ENCODE measurements at regions not wholly inside any gene's neighbourhood (a gene's known extent, or its start where the extent isn't known, plus 50 kb on each side); places are given as distances from the start of the nearest gene placed in this dataset.
"Not testable (repeated sequence)": the region's sequence is repeated elsewhere in the genome, so short reads cannot be mapped to it uniquely, and the experiment has no call there.

DNA sequence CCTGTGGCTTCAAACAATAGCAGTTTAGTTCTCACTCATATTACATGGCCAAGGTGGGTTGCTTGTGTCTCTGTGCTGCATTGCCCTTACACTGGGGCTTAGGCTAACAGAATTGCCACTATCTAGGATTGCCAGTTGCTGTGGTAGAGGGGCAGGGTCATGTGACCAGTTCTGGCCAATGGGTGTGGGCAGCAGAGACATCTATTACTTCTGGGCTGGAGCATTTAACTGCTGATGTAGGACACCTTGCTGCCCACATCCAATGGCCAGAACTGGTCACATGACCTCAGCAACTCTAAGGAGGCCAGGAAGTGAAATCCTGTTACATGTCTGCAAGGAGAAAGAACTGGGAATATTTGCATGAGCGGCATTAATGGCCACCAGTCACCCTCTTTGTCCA is 199.3 kb downstream of the C9orf152 start:
- H3K27me3 ChIP-seq = no peaks in the 10 kb centered on the region
- H3K9me3 ChIP-seq = no peaks in the 10 kb centered on the region
- no peaks in the 10 kb centered on the region for H3K36me3 ChIP-seq
- 90% methylated on average over 1 of the region's 1 CpG for WGBS
- H3K4me1 ChIP-seq = no peaks in the 10 kb centered on the region
- no peak for DNase-seq (ENCODE audit: low spot score in 2 of 2)
- no peak overlapping the region for H3K27ac ChIP-seq
- TF ChIP-seq POLR2AphosphoS5 (IDR thresholded peaks at IDR 0.05) = no peak
- no peak overlapping the region for H3K4me3 ChIP-seq

DNA sequence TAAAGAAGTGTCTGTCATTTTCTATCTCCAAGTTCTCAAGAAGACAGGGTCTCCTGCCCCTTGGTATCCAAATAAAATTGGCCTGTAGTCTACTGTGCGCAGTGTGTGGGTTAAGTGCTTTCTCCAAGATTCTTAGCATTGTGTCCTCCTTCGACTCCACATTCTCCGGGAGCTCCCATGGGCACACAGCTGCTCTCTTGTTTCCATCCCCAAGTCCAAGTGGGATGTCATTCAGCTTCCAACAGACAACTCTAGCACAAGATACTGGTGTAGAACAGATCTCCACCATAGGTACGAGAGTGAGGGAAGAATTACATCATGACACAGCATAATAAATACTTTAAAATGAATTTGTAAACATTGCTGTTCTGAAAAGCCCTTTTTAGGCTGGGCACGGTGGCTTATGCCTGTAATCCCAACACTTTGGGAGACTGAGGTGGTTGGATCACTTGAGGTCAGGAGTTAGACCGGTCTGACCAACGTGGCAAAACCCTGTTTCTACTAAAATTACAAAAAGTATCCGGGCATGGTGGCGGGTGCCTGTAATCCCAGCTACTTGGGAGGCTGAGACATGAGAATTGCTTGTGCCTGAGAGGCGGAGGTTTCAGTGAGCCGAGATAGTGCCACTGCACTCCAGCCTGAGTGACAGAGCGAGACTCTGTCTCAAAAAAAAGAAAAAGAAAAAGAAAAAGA is 196.2 kb downstream of the C9orf152 start:
- TF ChIP-seq EP300 (IDR thresholded peaks at IDR 0.05) = no peak
- TF ChIP-seq POLR2AphosphoS5 (IDR thresholded peaks at IDR 0.05) = no peak
- TF ChIP-seq, protein P1, sequence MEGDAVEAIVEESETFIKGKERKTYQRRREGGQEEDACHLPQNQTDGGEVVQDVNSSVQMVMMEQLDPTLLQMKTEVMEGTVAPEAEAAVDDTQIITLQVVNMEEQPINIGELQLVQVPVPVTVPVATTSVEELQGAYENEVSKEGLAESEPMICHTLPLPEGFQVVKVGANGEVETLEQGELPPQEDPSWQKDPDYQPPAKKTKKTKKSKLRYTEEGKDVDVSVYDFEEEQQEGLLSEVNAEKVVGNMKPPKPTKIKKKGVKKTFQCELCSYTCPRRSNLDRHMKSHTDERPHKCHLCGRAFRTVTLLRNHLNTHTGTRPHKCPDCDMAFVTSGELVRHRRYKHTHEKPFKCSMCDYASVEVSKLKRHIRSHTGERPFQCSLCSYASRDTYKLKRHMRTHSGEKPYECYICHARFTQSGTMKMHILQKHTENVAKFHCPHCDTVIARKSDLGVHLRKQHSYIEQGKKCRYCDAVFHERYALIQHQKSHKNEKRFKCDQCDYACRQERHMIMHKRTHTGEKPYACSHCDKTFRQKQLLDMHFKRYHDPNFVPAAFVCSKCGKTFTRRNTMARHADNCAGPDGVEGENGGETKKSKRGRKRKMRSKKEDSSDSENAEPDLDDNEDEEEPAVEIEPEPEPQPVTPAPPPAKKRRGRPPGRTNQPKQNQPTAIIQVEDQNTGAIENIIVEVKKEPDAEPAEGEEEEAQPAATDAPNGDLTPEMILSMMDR (IDR thresholded peaks at IDR 0.05) = no peak
- no peak for TF ChIP-seq POLR2A (IDR thresholded peaks at IDR 0.05)
- Histone ChIP-seq H3K4me3 (no peak overlapping the region), H3K36me3 (no peaks in the 10 kb centered on the region), H3K9me3 (no peaks in the 10 kb centered on the region), H3K27me3 (no peaks in the 10 kb centered on the region), H3K4me1 (no peaks in the 10 kb centered on the region), H3K27ac (no peak overlapping the region)
- no peak for DNase-seq (ENCODE audit: low spot score in 2 of 2)
- 93% methylated on average over 12 of the region's 12 CpGs for WGBS

DNA sequence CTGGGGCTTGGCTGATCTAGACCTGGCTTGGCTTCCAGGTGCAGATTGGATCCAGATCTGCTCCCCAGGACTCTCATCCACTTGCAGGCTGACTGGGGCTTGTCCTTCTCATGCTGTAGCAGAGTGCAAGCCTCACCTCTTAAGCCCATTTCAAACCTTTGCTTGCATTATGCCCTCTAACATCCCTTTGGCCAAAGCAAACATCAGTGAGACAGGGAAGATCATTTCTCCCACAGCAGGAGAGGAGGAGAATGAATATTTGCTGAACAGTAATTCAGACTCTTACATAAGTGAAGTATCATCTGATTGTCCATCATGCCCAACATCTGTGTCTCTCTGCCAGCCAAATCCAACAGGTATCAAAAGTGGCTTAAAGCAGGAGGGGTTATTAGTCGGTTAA is 194.9 kb downstream of the C9orf152 start:
- no peaks in the 10 kb centered on the region for H3K4me1 ChIP-seq
- 39% methylated on average over 1 of the region's 1 CpG for WGBS
- no peaks in the 10 kb centered on the region for H3K27me3 ChIP-seq
- no peaks in the 10 kb centered on the region for H3K9me3 ChIP-seq
- TF ChIP-seq, protein P1 (IDR thresholded peaks at IDR 0.05) = no peak
- no peak for TF ChIP-seq POLR2AphosphoS5 (IDR thresholded peaks at IDR 0.05)
- no peak for TF ChIP-seq EP300 (IDR thresholded peaks at IDR 0.05)
- no peak for TF ChIP-seq POLR2A (IDR thresholded peaks at IDR 0.05)
- H3K4me3 ChIP-seq = no peak overlapping the region
- DNase-seq (ENCODE audit: low spot score in 2 of 2) = no peak
- H3K36me3 ChIP-seq = no peaks in the 10 kb centered on the region
- H3K27ac ChIP-seq = no peak overlapping the region

DNA sequence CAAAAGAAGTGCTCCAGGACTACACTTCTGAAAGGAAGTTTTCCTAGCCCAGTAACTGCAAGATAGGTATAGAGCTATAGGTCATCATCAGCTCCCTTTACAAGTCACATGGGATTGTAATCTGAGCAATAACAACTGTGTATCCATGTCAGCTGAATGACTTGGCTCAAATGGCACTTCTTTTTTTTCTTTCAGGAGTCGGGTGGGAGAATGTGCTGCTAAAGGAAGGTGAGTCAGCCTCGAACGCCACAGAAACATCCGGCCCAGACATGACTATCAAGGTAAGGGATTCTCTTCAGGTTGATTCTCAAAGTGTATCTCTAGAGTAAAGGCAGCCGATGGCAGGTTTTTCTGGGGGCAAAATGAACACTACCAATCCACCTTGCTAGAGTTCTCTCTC is 192.2 kb downstream of the C9orf152 start:
- 84% methylated on average over 5 of the region's 5 CpGs for WGBS
- Histone ChIP-seq H3K27me3 (no peaks in the 10 kb centered on the region), H3K27ac (no peak overlapping the region)

DNA sequence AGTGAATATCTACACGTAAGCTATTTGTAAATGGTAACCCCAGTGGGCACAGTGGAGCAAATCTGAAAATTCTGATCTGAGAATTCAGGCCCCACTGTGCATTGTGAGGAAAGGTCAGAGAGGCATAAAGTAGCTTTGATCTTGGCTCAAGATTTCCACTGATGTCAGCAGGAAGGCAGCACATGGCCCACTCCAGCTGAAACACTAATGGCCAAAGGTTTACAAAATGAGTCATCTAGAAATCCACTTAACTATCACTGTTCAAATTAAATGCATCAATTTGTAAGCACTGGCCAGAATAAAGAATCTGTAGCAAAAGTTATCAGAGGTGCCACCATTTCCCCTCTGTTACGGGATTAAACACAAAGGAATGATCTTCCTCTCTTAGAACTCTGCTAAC is 191.6 kb downstream of the C9orf152 start:
- no peaks in the 10 kb centered on the region for H3K4me1 ChIP-seq
- DNase-seq (ENCODE audit: low spot score in 2 of 2) = no peak
- no peaks in the 10 kb centered on the region for H3K9me3 ChIP-seq
- H3K36me3 ChIP-seq = no peaks in the 10 kb centered on the region
- TF ChIP-seq EP300 (IDR thresholded peaks at IDR 0.05) (no peak), POLR2AphosphoS5 (IDR thresholded peaks at IDR 0.05) (no peak)
- TF ChIP-seq, protein P1 (IDR thresholded peaks at IDR 0.05) = no peak
- 94% methylated on average over 2 of the region's 2 CpGs for WGBS
- no peak overlapping the region for H3K27ac ChIP-seq
- H3K4me3 ChIP-seq = no peak overlapping the region
- no peaks in the 10 kb centered on the region for H3K27me3 ChIP-seq

More for the DNA sequence above, 192.2 kb downstream of the C9orf152 start:
- H3K36me3 ChIP-seq = no peaks in the 10 kb centered on the region
- no peaks in the 10 kb centered on the region for H3K4me1 ChIP-seq
- TF ChIP-seq POLR2AphosphoS5 (IDR thresholded peaks at IDR 0.05) (no peak), EP300 (IDR thresholded peaks at IDR 0.05) (no peak), POLR2A (IDR thresholded peaks at IDR 0.05) (no peak)
- TF ChIP-seq, protein P1 (IDR thresholded peaks at IDR 0.05) = no peak
- no peaks in the 10 kb centered on the region for H3K9me3 ChIP-seq
- DNase-seq (ENCODE audit: low spot score in 2 of 2) = no peak
- no peak overlapping the region for H3K4me3 ChIP-seq

DNA sequence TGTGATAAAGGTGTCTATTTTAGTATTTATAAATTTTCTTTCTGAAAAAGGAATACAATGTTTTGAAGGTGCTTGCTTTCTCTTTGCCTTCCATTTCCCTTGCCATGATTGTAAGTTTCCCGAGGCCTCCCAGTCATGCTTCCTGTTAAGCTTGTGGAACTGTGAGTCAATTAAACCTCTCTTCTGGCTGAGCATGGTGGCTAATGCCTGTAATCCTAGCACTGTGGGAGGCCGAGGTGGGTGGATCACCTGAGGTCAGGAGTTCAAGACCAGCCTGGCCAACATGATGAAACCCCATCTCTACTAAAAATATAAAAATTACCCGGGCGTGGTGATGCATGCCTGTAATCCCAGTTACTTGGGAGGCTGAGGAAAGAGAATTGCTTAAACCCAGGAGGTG is 187.7 kb downstream of the C9orf152 start:
- 88% methylated on average over 4 of the region's 4 CpGs for WGBS
- H3K27ac ChIP-seq = not testable (repeated sequence)

More for the DNA sequence above, 187.7 kb downstream of the C9orf152 start:
- not testable (repeated sequence) for DNase-seq (ENCODE audit: low spot score in 2 of 2); H3K9me3 ChIP-seq; H3K36me3 ChIP-seq; H3K27me3 ChIP-seq; H3K4me3 ChIP-seq; H3K4me1 ChIP-seq
